ENCODE measurements at regions not wholly inside any gene's neighbourhood (a gene's known extent, or its start where the extent isn't known, plus 50 kb on each side); places are given as distances from the start of the nearest gene placed in this dataset.

- TF ChIP-seq CTCF (IDR thresholded peaks at IDR 0.05) (no peak), ATF6 (CRISPR knock-in tag; IDR thresholded peaks at IDR 0.05) (no peak), PRDM15 (CRISPR knock-in tag; IDR thresholded peaks at IDR 0.05) (no peak), HMGA2 (CRISPR knock-in tag; IDR thresholded peaks at IDR 0.05) (no peak), NR2C2 (CRISPR knock-in tag; IDR thresholded peaks at IDR 0.05) (no peak)
Measured at GRCh38 chr7:131952365-131952764, 395.9 kb upstream of the PODXL start (continued).

GRCh38 chr7:131950758-131951157, 394.3 kb upstream of the PODXL start:
- ChIA-PET CTCF (interaction anchor here (1.4 to 1.9 kb wide), 2 partner anchors 92 to 261 kb away, joined by 3 to 7 read pairs; no protein-coding TSS in a partner anchor), POLR2A (no interaction called here)
- no peak for ATAC-seq

More at GRCh38 chr7:131950758-131951157, 394.3 kb upstream of the PODXL start:
- Mint-ChIP-seq H3K9me3 (no peaks in the 10 kb centered on the region), H3K27ac (no peak overlapping the region), H3K4me1 (peaks cover 13% of the 10 kb centered on the region), H3K4me3 (no peak overlapping the region), H3K27me3 (ENCODE audit: low read depth) (peaks cover 8% of the 10 kb centered on the region), H3K36me3 (no peaks in the 10 kb centered on the region)
- no peak for TF ChIP-seq SP1 (CRISPR knock-in tag; conservative IDR thresholded peaks at IDR 0.05)
- TF ChIP-seq FOXP4 (CRISPR knock-in tag; IDR thresholded peaks at IDR 0.05) = no peak
- TF ChIP-seq MLX (CRISPR knock-in tag; IDR thresholded peaks at IDR 0.05) = no peak
- no peak for TF ChIP-seq IRF2 (CRISPR knock-in tag; IDR thresholded peaks at IDR 0.05; ENCODE audit: borderline replicate concordance, low read depth)
- no peak for TF ChIP-seq USF1 (CRISPR knock-in tag; IDR thresholded peaks at IDR 0.05)
- no peak for TF ChIP-seq ESRRA (CRISPR knock-in tag; IDR thresholded peaks at IDR 0.05; ENCODE audit: borderline replicate concordance)
- no peak for TF ChIP-seq ZNF396 (CRISPR knock-in tag; IDR thresholded peaks at IDR 0.05; ENCODE audit: borderline replicate concordance)
- TF ChIP-seq E2F4 (CRISPR knock-in tag; IDR thresholded peaks at IDR 0.05; ENCODE audit: borderline replicate concordance, low read depth) = no peak
- no peak for TF ChIP-seq CREM (CRISPR knock-in tag; IDR thresholded peaks at IDR 0.05)
- TF ChIP-seq ETV6 (CRISPR knock-in tag; IDR thresholded peaks at IDR 0.05) = no peak
- TF ChIP-seq ZNF423 (CRISPR knock-in tag; IDR thresholded peaks at IDR 0.05) = no peak
- DNase-seq (ENCODE audit: low spot score) = no peak
